ENCODE measurements at regions not wholly inside any gene's neighbourhood (a gene's known extent, or its start where the extent isn't known, plus 50 kb on each side); places are given as distances from the start of the nearest gene placed in this dataset.

GRCh38 chr1:244992833-244993232 lies 128.5 kb upstream of the HNRNPU start:
- TF ChIP-seq CTCF (IDR thresholded peaks at IDR 0.05): no peak
- TF ChIP-seq POLR2A (IDR thresholded peaks at IDR 0.05): no peak

All from adrenal gland (tissue), 5 donors.